ENCODE measurements at regions not wholly inside any gene's neighbourhood (a gene's known extent, or its start where the extent isn't known, plus 50 kb on each side); places are given as distances from the start of the nearest gene placed in this dataset.

DNA sequence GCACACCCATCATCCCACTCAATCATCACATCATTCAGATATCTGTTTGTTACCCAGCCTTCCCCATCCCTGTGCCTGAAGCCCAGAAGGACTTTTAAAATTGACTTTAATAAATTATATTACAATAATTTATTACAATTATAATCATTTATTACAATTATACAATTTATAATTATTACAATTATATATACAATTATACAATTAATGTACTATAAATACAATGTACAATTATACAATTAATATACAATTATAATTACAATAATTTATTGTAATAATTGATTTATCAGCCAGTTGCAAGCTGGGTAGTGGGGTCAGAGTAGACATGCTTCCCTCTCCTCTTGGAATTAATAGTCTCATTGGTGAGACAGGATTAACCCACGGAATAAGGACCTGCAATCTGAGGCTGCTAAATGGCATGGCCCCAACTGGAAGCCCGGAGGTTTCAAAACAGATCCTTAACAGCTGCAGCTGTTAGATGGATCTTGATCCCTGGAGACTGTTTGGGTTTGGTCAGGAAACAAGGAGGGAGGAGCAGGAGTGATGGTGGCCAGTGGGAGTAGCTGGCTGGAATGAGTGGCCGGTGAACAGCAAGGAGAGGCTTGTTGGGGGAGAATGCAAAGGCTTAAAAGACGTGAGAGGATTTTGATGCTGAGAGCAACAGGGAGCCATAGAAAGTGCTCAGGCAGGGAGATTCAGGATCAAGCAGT lies 402.8 kb upstream of the PODXL start:
- Histone ChIP-seq H3K9me1 (replicated peaks; ENCODE audit: control insufficient read depth, extremely low read depth, insufficient read depth, low read length) (no peaks in the 10 kb centered on the region), H3K4me1 (ENCODE audit: control insufficient read depth, extremely low read depth, insufficient read depth, low read length) (no peaks in the 10 kb centered on the region), H2AFZ (ENCODE audit: low read depth, low read length) (no peak overlapping the region), H3K9me3 (replicated peaks; ENCODE audit: control insufficient read depth, insufficient read depth, low read length) (no peaks in the 10 kb centered on the region), H4K20me1 (replicated peaks; ENCODE audit: control insufficient read depth, extremely low read depth, insufficient read depth, low read length) (no peaks in the 10 kb centered on the region), H3K4me2 (ENCODE audit: insufficient read depth, low read length) (no peak overlapping the region), H3K27ac (ENCODE audit: insufficient read depth, low read depth, low read length) (no peak overlapping the region), H3K9ac (replicated peaks; ENCODE audit: extremely low read depth, insufficient read depth, low read length) (no peak overlapping the region), H3K4me3 (replicated peaks in 1 of 3; ENCODE audit: insufficient read depth in 1 of 3, low read depth in 1 of 3, low read length in 3 of 3) (no peak overlapping the region), H3K27me3 (ENCODE audit: control insufficient read depth in 2 of 2, insufficient read depth in 2 of 2, low read length in 2 of 2) (peaks cover 13 to 28% of the 10 kb centered on the region in 2 experiments), H3K79me2 (ENCODE audit: control insufficient read depth, insufficient read depth, low read length) (no peaks in the 10 kb centered on the region), H3K36me3 (ENCODE audit: control insufficient read depth in 2 of 2, extremely low read depth in 1 of 2, insufficient read depth in 2 of 2, low read length in 2 of 2) (no peaks in the 10 kb centered on the region)
- FAIRE-seq (no peak), DNase-seq (ENCODE audit: low read depth, low spot score) (no peak)
- BruUV-seq (replicated peaks), result no TSS peak
- POLR2A ChIA-PET, result no interaction called here
- CTCF ChIA-PET, result no interaction called here
- intact Hi-C loops (cut with micrococcal nuclease), result no loop called here
- no peak for TF ChIP-seq MYC (IDR thresholded peaks at IDR 0.05; ENCODE audit: low read depth, low read length)
- TF ChIP-seq GATA2 (IDR thresholded peaks at IDR 0.05; ENCODE audit: insufficient read depth, insufficient read length, low read depth, low read length), result no peak
- no peak for TF ChIP-seq POLR2AphosphoS5 (IDR thresholded peaks at IDR 0.05; ENCODE audit: insufficient read depth, low read depth, low read length)
- TF ChIP-seq MAX (IDR thresholded peaks at IDR 0.05; ENCODE audit: insufficient read depth, insufficient read length), result no peak
- no peak for TF ChIP-seq EZH2 (IDR thresholded peaks at IDR 0.05; ENCODE audit: borderline replicate concordance, low read depth, low read length, severe bottlenecking)
- TF ChIP-seq JUN (IDR thresholded peaks at IDR 0.05; ENCODE audit: borderline replicate concordance, insufficient read depth, insufficient read length, low read depth), result no peak
- no peak for TF ChIP-seq CTCF (IDR thresholded peaks at IDR 0.05; ENCODE audit: extremely low read depth in 1 of 2, insufficient read depth in 1 of 2, low read depth in 1 of 2, low read length in 2 of 2)
- no peak for TF ChIP-seq FOS (IDR thresholded peaks at IDR 0.05; ENCODE audit: borderline replicate concordance, insufficient read depth, low read length)
- no peak for TF ChIP-seq POLR2A (IDR thresholded peaks at IDR 0.05; ENCODE audit: low read depth, low read length)
- dilution Hi-C loops (cut with MboI; ENCODE audit: extremely low pct_ligation_motif_present, low sequenced_read_pairs), result no loop called here
